GM21619 (cell line): ENCODE measurements at regions not wholly inside any gene's neighbourhood (a gene's known extent, or its start where the extent isn't known, plus 50 kb on each side); places are given as distances from the start of the nearest gene placed in this dataset.

Source experiments
- ATAC-seq: cut with Tn5 transposase; IDR thresholded peaks from one replicate; pipeline ENCODE4 v1.9.1; 2021; ENCODE audit not compliant: unreplicated experiment

DNA sequence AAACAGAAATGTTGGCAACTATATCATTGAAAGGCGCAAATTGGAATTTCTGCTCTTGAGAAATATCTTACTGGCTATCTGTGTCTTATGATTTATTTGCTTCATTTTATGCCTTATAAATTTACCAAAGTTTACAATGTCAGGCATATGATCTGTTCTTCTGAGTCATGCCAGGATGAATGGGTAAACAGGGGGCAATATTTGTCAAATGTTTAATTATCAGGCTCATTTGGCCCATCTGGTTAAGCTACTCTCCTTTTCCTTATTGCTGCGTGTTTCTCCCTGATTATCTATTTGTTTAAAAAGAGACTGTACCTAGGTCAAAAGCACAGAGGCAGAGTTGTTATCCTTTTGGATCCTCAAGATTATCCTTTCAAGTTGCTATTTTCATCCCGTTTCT lies 903.8 kb upstream of the PCDH10 start:
- ATAC-seq = no peak

GRCh38 chr4:132264176-132264575 lies 884.9 kb upstream of the PCDH10 start:
- ATAC-seq = no peak

- ATAC-seq = no peak
Measured at GRCh38 chr4:132266374-132266773, 882.7 kb upstream of the PCDH10 start.

GRCh38 chr4:132267321-132267720 lies 881.8 kb upstream of the PCDH10 start:
- ATAC-seq = no peak

DNA sequence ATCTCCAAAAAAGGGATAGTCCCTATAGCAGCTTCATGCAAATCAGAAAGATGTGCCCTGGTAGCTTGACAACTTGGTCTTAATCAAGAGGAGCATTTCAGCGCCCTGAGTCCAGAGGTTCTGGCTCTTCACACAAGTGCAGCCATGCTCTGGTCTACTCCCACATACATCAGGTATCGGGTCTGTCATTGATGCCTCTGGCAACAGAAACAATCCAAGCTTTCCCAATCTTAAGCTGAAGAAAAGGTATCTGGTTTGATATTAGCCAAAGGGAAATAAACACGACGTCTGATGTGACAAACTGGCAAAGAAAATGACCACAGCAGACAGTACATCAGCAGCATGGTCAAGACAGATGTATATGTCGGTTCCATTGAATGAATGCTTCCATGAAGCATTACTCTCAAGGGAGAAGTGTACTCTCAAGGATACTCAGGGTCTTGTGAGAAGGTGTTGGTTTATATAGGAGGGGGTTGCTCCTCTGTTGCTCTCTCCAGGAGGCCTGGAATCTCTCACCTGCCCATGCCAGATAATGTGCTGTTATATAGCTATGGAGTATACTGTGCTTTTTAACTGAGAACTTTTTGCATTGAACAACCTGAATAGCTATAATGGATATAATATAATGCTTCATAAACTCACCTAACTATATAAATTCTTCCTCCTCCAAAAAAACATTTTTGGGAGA lies 879.6 kb upstream of the PCDH10 start:
- ATAC-seq = no peak

DNA sequence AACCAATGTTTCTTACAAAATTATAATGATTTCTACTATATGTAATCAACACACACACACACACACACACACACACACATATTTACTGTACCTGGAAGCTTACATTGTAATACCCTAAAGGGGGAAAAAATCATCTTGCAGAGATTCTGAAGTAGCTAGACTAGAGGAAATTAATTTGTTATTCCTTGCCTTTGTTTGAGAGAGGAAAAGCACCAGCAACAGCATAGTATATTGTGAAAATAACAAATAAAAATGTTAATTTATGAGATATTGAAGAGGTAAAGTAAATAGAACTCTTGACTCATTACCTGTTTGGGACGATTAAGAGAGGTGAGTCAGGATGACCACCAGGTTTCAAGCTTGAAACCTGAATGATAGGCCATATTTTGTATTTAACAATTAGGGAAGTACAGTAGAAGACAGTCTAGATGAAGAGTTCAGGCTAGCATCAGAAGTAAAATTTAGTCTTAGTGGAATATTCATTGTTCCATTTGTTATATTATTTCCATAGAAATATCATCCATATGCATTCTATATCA lies 873.4 kb upstream of the PCDH10 start:
- ATAC-seq = no peak

- ATAC-seq = no peak
Measured at GRCh38 chr4:132276185-132276584, 872.9 kb upstream of the PCDH10 start.

DNA sequence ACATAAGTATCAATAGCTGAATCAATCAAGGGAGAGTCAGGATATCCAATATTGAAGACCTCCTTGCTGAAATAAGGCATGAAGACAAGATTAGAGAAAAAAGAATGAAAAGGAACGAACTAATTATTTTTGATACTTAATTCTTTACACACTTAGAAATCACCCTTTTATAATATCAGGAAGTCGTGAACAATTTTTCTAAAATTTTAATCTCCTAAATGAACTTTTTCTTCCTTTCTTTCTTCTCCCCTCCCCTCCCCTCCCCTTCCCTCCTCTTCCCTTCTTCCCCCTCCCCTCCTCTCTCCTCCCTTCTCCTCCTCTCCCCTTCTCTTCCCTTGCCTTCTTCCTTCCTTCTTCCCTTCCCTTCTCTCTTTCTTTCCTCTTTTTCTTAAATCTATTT lies 872.1 kb upstream of the PCDH10 start:
- no peak for ATAC-seq

GRCh38 chr4:132281733-132282132 lies 867.4 kb upstream of the PCDH10 start:
- no peak for ATAC-seq

GRCh38 chr4:132284910-132285426 lies 864.1 kb upstream of the PCDH10 start:
- no peak for ATAC-seq

DNA sequence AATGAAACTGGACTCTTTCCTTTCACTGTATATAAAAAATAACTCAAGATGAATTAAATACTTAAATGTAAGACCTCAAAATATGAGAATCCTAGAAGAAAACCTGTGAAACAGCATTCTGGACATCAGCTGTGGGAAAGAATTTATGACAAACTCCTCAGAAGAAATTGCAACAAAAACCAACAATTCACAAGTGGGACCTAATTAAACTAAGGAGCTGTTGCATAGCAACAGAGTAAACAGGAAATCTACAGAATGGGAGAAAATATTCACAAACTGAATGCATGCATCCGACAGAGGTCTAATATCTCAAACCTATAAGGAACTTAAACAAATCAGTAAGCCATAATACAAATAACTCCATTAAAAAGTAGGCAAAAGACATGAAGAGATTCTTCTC lies 851.7 kb upstream of the PCDH10 start:
- no peak for ATAC-seq

- ATAC-seq = no peak
Measured at GRCh38 chr4:132299841-132300240, 849.3 kb upstream of the PCDH10 start.

DNA sequence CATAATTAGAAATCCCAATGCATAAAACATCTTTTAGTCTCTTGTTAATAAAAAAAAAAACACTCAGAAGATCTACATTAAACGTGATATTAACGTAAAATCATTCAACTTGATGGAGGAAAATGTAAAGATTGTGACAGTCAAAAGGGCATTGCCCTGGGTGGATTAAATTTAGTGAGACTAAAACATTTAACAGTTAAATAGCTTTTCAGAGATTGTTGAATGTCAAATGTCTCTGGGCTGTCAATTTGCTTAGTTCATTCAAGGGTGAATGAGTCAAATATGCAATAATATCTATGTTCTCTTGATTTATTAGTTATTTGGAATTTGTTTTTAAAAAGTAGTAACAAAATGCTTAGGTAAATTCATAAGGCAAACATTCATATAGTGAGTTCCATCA lies 836.6 kb upstream of the PCDH10 start:
- no peak for ATAC-seq

DNA sequence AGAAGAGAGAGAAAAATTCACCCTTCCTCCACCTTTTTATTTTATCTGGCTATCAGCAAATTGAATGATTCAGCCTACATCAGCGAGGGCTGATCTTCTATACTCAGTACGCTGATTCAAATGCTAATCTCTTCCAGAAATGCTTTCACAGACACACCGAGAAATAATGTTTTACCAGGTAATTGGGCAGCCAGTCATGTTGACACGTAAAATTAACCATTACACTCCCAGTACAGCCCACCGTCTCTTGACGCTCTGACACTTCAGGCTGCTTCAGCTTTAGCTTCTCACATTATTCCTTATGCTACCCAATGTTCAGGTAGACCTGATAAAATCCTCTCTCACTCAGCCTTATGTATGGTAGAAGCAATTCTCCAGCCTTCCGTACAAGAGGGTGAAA lies 835.2 kb upstream of the PCDH10 start:
- no peak for ATAC-seq

GRCh38 chr4:132316738-132317137 lies 832.4 kb upstream of the PCDH10 start:
- no peak for ATAC-seq

DNA sequence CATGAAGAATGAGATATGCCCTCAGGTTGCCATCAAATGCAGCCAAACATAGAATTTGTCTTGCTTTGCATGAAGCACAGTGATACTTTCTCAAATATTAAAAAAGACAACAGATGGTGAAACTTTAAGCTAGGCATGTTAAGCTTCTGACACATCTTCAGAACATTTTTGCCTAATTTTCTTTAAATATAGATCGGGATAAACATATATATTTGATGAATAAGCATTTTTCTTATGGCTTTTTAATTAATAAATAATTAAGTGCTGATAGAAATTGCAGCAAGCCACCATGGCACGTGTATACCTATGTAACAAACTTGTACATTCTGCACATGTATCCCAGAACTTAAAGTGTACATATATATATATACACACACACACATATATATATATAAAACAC lies 831.2 kb upstream of the PCDH10 start:
- no peak for ATAC-seq

DNA sequence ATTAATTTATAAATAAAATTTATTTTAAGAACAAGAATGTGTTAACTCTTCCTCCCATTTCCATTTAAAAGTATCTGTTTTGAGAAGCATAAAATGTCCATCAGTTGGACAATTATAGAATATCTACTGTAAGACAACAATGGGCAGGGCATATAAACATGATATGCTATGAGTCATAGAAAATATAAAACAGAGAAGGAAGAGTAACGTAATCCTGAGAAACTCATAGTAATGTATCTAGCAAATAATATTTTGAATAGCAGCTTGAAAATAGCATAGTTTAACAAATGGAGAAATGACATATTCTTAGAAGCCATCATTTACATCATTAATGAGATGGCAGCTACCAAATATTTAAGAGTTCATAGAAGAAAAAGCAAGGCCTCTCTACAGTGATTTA lies 820.3 kb upstream of the PCDH10 start:
- ATAC-seq = no peak

GRCh38 chr4:132330994-132331393 lies 818.1 kb upstream of the PCDH10 start:
- ATAC-seq = no peak

DNA sequence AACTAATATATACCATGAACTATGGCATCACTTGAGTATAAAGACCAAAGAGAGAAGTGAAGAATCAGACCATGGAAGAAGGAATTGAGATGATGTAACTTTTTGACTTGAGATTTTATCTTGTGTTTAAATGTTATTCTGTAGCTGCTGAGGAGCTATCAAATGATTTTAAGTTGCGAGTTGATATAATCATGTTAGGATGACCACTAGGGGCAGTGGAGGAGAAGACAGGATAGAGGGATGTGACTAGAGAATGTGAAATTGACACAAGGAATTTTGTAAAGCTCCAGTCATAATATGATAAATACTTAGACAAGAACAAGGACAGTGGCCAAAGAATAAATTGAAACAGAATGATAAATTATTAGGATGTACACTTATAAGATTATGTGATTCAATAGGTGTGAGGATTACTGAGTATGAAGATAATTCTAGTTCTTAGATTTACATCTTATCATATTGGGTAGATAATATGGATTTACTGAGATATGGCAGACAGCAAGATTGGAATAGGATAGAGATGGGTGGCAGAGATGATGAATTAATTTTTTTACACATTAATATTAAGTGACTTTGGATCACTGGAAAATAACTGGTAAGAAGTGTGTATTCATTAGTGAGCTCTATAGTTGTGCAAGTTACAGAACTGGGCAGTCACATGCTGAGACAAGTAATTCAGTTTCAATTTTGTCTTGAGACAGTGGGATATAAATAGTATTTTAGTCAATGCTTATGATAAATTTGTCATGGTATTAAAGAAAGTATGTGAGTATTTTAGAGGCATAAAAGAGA lies 816.0 kb upstream of the PCDH10 start:
- no peak for ATAC-seq

DNA sequence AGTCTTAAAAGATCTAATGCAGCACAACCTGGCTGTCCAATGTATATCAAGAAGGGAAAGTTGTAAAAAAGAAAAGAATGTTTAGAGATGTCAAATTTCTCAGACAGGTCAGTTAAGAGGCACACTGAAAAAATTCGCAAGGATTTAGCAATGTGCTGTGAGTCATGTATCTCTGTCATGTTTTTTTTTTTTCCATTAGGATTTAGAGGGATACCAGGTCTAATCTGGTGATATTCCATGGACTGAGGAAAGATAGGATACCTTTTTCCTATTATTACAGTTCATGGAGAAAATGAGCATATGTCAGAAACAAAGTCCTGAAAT lies 815.4 kb upstream of the PCDH10 start:
- no peak for ATAC-seq

DNA sequence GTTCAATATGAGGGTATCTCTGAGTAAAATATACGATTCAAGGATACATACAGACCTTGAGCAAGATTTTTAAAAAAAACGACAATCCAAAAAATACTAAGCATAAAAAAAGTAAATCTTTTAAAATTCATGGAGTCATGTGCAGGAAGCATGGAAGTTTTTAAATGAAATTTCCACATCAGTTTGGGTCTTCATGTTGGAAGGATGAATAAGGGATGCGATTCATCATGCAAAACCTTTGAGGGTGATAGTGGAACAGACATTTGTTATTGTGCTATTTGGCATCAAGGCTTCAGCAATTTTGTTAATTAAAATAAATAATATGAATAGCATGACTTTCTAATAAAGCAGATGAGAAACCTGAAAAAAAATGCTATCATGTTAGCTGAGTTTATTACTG lies 815.0 kb upstream of the PCDH10 start:
- ATAC-seq = no peak
